Activated CD8-positive, alpha-beta memory T cell treated with anti-CD3 and anti-CD28 coated beads for 1 hour (primary cell): ENCODE measurements at regions not wholly inside any gene's neighbourhood (a gene's known extent, or its start where the extent isn't known, plus 50 kb on each side); places are given as distances from the start of the nearest gene placed in this dataset.
"Not testable (repeated sequence)": the region's sequence is repeated elsewhere in the genome, so short reads cannot be mapped to it uniquely, and the experiment has no call there.

Source experiments
- DNase-seq, 2 donors: peaks; one replicate each; pipeline ENCODE4 v3.0.0-alpha.2; 2020; ENCODE audit warnings: low read depth in 1 of 2; ENCODE audit errors: extremely low read depth in 1 of 2

- not testable (repeated sequence) for DNase-seq
Observed at GRCh38 chr14:97068293-97068692, 271.1 kb downstream of the VRK1 start.

- no peak for DNase-seq
Observed at GRCh38 chr14:97070259-97070658, 273.1 kb downstream of the VRK1 start.

GRCh38 chr14:97071177-97071576 lies 274.0 kb downstream of the VRK1 start:
- no peak for DNase-seq

GRCh38 chr14:97073622-97074021 lies 276.4 kb downstream of the VRK1 start:
- no peak for DNase-seq

GRCh38 chr14:97074456-97074855 lies 277.3 kb downstream of the VRK1 start:
- no peak for DNase-seq

- DNase-seq: no peak
Observed at GRCh38 chr14:97074856-97075255, 277.7 kb downstream of the VRK1 start.

- DNase-seq: no peak
Observed at GRCh38 chr14:97077253-97077653, 280.1 kb downstream of the VRK1 start.

GRCh38 chr14:97077687-97078086 lies 280.5 kb downstream of the VRK1 start:
- no peak for DNase-seq

- DNase-seq: no peak
Observed at GRCh38 chr14:97080991-97081390, 283.8 kb downstream of the VRK1 start.

- DNase-seq: no peak
Observed at GRCh38 chr14:97095269-97095668, 298.1 kb downstream of the VRK1 start.

- DNase-seq: no peak
Observed at GRCh38 chr14:97097296-97097695, 300.1 kb downstream of the VRK1 start.

GRCh38 chr14:97100306-97100705 lies 303.1 kb downstream of the VRK1 start:
- no peak for DNase-seq

GRCh38 chr14:97101561-97101960 lies 304.4 kb downstream of the VRK1 start:
- DNase-seq: no peak

GRCh38 chr14:97104029-97104428 lies 306.8 kb downstream of the VRK1 start:
- no peak for DNase-seq

GRCh38 chr14:97106166-97106565 lies 309.0 kb downstream of the VRK1 start:
- DNase-seq: no peak

GRCh38 chr14:97106609-97107008 lies 309.4 kb downstream of the VRK1 start:
- no peak for DNase-seq

- DNase-seq: no peak
Observed at GRCh38 chr14:97107080-97107479, 309.9 kb downstream of the VRK1 start.

- DNase-seq: no peak
Observed at GRCh38 chr14:97107760-97108159, 310.6 kb downstream of the VRK1 start.

- DNase-seq: no peak
Observed at GRCh38 chr14:97109234-97109633, 312.1 kb downstream of the VRK1 start.

GRCh38 chr14:97113339-97113738 lies 316.2 kb downstream of the VRK1 start:
- no peak for DNase-seq

- no peak for DNase-seq
Observed at GRCh38 chr14:97116546-97116945, 319.4 kb downstream of the VRK1 start.

- DNase-seq: no peak
Observed at GRCh38 chr14:97117693-97118092, 320.5 kb downstream of the VRK1 start.

- no peak for DNase-seq
Observed at GRCh38 chr14:97120204-97120603, 323.0 kb downstream of the VRK1 start.

GRCh38 chr14:97120611-97121031 lies 323.4 kb downstream of the VRK1 start:
- DNase-seq: peak in 1 of 2 donors; percentile 15
